ENCODE measurements at regions not wholly inside any gene's neighbourhood (a gene's known extent, or its start where the extent isn't known, plus 50 kb on each side); places are given as distances from the start of the nearest gene placed in this dataset.

GRCh38 chr3:181888234-181888633, 176.5 kb downstream of the SOX2 start:
- no peak for TF ChIP-seq POLR2AphosphoS5 (IDR thresholded peaks at IDR 0.05; ENCODE audit: borderline replicate concordance, low read depth, low read length)
- TF ChIP-seq EZH2 (IDR thresholded peaks at IDR 0.05): no peak
